Glomerular visceral epithelial cell (primary cell): ENCODE measurements at regions not wholly inside any gene's neighbourhood (a gene's known extent, or its start where the extent isn't known, plus 50 kb on each side); places are given as distances from the start of the nearest gene placed in this dataset.
"Not testable (repeated sequence)": the region's sequence is repeated elsewhere in the genome, so short reads cannot be mapped to it uniquely, and the experiment has no call there.

Experiments used
- DNase-seq: peaks from one replicate; pipeline ENCODE4 v3.0.0-alpha.2; 2016; ENCODE audit errors: extremely low spot score

- DNase-seq: no peak
Observed at GRCh38 chr6:2611092-2611491, 139.6 kb downstream of the MYLK4 start.

- DNase-seq: no peak
Observed at GRCh38 chr6:2608503-2608902, 142.2 kb downstream of the MYLK4 start.

DNA sequence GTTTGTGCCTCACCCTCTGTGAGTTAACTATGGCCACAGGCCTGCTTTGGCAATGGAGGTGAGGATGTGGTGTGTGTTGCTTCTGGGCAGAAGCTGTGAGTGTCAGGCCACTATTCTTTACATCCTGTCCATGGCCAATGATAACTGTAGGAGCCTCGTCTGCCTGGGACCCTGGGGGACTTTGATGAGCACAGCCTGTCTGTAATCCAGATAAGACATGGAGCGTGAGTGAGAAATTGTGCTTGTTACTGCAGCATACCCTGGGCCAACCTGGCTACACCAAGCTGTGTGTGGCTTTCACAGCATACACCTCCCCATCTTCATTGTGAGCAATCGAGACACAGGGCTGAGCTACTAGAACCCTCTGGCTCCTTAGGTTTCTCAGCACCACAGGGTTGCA lies 150.4 kb downstream of the MYLK4 start:
- no peak for DNase-seq

- no peak for DNase-seq
Observed at GRCh38 chr6:2599817-2600216, 150.9 kb downstream of the MYLK4 start.

- DNase-seq: no peak
Observed at GRCh38 chr6:2598867-2599266, 151.9 kb downstream of the MYLK4 start.

GRCh38 chr6:2597991-2598390 lies 152.7 kb downstream of the MYLK4 start:
- no peak for DNase-seq

GRCh38 chr6:2597457-2597856 lies 153.3 kb downstream of the MYLK4 start:
- DNase-seq: not testable (repeated sequence)

DNA sequence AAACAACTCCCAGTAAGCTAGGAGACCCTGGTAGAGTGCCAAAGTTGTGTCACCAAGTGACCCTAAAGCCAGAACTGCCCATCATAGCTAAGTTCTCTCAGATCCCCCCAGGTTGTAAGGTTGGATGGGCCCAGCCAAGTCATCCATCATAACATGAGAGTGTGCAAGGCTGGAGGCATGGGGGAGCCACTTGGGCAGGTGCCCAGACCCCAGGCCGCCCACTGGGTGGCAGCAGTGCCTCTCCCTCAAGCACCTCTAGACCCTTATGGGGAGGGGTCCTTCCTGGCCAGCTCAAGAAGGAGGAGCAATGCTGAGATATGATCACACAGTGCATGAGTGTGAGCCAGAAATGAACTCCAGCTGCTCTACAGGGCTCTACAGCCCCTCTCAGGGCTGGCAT lies 154.5 kb downstream of the MYLK4 start:
- no peak for DNase-seq

DNA sequence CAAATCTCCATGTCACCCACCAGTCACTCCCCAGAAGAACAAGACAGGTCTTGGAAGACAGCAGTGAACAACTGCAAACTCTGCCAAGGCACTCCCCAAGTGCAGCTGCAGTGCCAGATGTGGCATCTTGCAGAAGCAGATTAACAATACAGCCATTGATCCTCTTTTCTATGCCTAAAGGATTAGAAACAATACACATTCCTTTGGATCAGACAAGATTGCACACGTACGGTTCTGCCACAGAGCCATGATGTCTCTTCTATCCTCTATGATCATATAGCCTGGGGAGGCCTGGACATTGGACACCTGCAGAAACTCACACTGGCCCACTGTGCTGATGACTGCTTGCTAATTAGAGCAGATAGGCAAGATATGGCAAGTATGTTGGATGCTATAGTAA lies 155.9 kb downstream of the MYLK4 start:
- no peak for DNase-seq

DNA sequence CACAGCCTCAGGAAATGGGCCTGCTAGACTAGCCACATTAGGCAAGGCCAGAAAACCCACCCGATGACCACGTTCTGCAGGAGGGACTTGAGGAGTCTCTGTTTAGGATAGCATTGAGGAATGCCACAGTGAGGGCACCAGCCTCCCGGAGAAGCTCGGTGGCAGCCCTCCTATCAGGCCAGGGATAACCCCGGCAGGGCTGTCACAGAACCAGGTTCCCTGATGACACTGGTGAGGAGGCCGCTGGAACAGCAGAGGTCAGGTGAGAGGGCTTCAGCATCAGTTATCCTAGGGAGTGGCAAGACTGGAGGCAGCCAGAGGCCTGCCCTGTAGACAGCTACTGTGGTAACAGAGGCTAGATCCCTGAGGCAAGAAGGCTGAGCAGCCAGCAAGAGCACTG lies 157.6 kb downstream of the MYLK4 start:
- no peak for DNase-seq

GRCh38 chr6:2589171-2589661 lies 161.5 kb downstream of the MYLK4 start:
- DNase-seq: no peak

GRCh38 chr6:2583459-2583858 lies 167.3 kb downstream of the MYLK4 start:
- DNase-seq: no peak

DNA sequence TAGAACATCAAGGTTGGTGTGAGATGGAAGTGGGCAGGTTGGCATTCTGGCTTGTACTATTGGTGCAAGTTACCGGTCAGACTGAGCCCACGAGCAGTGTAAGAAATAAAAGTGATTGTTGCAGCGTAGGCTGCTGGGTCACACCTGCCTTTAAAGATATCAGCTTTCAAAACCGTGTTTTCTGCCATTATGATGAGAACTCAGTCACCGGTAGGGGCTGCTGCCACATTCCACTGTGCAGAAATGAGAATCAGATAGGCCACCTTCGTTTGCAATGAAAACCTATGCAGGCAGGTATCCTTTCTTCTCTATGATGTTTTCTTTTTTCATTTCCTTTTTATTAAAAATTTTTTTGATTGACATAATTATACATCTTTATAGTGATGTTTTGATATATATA lies 168.5 kb downstream of the MYLK4 start:
- DNase-seq: no peak

DNA sequence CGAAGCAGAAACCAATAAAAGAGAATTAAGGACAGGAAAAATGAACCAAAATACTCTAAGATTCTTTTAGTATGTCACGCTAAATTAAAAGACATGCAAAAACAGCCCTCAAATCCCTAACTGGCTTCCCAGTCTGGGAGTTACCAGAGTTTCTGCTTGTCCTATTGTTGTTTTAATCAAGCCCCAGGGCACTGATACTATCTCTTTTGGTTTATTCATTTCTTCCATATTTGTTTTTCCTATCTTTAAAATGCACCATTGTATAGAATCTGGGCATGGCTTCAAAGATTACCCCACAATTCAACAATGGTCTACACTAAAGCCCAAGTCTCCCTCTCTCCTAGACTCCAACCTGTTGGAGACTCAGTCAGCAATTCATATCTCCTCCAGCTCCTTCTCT lies 169.1 kb downstream of the MYLK4 start:
- DNase-seq: no peak

DNA sequence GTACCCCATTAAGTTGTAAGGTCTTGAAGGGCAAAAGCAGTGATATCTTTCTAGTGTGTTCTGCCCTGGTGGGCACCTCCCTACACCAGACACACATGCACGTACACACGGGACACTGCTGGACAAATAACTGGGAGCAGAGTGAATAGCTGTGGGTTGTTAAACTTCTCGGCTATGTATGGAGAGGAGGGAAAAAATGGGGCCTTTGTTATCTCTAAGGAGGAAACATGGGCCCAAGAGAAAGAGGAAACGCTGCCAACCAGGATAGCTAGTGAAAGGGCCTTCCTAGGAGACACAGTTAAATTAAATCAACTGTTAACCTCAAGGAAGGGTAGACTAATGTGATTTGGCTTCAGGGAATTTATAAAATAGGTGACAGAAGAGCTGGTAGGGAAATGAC lies 169.7 kb downstream of the MYLK4 start:
- DNase-seq: no peak

GRCh38 chr6:2579804-2580570 lies 170.7 kb downstream of the MYLK4 start:
- DNase-seq: no peak

DNA sequence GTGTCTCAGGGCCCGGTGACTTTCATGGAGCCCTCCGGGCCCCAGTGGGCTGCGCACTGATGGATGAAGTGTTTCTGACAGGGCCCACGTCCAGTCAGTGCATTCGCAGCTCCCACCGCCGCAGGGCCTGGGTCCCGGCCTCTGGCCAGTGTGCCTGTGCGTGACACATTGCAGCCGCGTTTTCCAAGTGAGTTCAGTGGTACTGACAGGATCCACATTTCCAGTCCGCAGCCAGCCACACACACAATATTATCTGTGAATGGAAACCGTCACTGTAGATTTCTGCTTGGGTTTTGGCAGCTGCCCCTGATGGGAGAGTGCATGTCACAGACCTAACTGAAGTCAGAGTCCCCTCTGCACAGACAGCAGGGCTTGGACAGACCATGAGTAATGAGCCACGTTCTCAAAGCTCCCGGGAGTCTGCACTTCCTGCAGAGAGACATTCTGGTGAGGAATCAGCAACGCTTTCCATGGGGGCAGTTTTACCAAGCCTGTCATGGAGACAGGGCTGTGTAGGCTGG lies 171.4 kb downstream of the MYLK4 start:
- no peak for DNase-seq

- DNase-seq: no peak
Observed at GRCh38 chr6:2578767-2579166, 172.0 kb downstream of the MYLK4 start.

- no peak for DNase-seq
Observed at GRCh38 chr6:2576499-2576898, 174.2 kb downstream of the MYLK4 start.

DNA sequence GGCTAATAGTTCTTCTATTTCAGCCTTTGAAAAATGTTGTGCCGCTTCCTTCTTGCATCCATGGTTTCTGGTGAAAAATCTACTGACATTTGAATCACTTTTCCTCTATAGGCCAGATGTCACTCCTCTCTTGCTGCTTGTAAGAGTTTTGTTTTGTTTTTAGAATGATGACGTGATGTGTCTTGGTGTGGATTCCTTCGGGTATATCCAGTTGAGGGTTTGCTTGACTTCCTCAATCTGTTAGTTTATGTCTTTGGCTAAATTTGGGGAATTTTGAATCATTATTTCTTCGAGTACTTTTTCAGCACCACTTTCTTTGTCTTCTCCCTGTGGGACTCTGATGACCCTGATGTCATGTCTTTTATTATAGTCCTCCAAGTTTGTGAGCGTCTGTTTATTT lies 175.5 kb downstream of the MYLK4 start:
- DNase-seq: no peak

GRCh38 chr6:2569420-2569819 lies 181.3 kb downstream of the MYLK4 start:
- not testable (repeated sequence) for DNase-seq

DNA sequence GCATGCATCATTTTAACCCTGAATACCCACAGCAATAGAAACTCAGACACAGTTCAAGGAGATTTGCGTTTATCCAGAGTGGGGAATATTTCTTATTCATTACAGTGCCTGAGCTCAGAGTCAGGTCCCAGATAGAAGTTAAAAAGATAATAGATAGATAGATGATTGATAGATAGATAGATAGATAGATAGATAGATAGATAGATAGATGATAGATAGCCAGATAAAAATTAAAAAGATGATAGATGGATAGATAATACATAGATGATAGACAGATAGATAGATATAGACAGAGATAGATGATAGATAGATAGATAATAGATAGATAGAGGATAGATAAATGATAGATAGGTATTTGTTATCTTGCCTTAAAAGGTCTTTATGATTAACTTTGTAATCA lies 184.7 kb downstream of the MYLK4 start:
- DNase-seq: no peak

DNA sequence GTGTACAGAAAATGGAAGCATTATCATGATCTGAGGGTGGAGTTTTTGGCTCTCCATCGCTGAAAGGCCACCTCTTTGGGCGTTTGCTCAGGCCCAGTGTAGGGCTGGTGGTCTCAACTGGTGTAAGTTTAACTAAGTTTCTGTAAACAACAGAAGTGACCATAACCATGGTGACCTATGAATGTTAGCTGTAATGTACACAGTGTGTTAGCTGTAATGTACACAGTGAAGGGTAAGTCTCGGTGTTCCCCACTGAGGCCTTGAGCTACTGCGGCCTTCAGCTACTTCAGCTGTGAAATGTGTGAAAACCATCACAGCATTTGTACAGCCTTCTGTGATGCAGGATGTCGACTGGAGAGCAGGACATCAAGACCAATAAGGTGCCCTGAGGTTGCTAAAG lies 185.2 kb downstream of the MYLK4 start:
- DNase-seq: no peak

- no peak for DNase-seq
Observed at GRCh38 chr6:2563635-2564034, 187.1 kb downstream of the MYLK4 start.
